GM19238 (cell line): ENCODE measurements at regions not wholly inside any gene's neighbourhood (a gene's known extent, or its start where the extent isn't known, plus 50 kb on each side); places are given as distances from the start of the nearest gene placed in this dataset.
"Not testable (repeated sequence)": the region's sequence is repeated elsewhere in the genome, so short reads cannot be mapped to it uniquely, and the experiment has no call there.

ENCODE experiments used
- DNase-seq: peaks from one replicate; pipeline ENCODE4 v3.0.0; 2011; ENCODE audit warnings: low spot score; ENCODE audit not compliant: insufficient read length

DNA sequence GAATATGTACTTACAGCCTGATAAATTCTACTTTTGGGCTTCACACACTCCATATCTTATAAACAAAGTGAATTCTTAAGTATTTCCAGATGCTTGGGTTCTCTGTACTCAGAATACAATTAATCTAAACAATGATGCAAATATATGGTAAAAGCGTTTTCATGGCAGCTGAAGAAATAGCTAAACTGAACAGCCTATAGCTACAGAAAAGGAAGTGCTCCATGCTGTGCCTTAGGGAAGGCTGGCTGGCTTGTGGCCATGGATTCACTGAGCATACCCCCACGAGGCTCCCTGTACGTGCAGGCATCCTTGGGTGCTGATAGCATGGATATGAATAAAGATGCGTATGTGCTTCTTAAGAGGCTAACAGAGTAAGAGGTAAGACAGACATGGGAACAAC, 264.0 kb downstream of the KLF13 start:
- no peak for DNase-seq

DNA sequence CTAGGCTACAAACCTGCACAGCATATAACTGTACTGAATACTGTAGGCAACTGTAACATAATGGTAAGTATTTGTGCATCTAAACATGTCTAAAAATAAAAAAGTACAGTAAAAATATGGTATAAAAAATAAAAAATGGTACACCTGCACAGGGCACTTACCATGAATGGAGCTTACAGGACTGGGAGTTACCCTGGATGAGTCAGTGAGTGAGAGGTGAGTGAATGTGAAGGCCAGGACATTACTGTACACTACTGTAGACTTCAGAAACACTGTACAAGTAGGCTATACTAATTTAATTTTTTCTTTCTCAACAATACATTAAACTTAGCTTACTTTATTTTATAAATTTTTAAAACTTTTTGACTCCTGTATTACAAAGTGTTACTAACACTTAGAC, 265.3 kb downstream of the KLF13 start:
- no peak for DNase-seq

DNA sequence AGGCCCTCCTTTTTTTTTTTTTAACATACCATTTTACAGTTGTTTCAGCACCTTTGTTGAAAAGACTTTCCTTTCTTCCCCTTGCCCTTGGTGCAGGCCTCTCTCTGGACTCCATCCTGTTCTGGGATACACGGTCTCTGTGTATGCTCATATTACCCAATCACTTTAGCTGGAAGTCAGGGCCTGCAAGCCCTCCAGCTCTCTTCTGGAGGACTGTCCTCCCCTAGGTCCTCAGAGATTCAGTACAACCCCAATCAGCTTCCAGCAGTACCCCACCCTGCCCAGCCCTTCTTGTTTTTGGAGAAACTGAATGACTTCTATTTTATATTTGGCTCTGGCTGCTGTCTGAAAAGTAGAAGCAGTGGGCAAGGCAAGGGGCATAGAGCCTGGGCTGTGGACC, 270.8 kb downstream of the KLF13 start:
- DNase-seq = no peak

DNA sequence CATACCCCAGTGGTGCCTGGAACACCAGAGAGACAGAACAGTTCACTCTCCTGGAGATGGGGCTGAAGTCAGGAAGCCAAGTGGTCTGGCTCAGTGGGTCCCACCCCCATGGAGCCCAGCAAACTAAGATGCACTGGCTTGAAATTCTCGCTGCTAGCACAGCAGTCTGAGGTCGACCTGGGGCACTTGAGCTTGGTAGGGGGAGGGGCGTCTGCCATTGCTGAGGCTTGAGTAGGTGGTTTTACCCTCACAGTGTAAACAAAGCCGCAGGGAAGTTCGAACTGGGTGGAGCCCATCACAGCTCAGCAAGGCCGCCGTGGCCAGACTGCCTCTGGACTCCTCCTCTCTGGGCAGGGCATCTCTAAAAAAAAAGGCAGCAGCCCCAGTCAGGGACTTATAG, 272.0 kb downstream of the KLF13 start:
- no peak for DNase-seq

DNA sequence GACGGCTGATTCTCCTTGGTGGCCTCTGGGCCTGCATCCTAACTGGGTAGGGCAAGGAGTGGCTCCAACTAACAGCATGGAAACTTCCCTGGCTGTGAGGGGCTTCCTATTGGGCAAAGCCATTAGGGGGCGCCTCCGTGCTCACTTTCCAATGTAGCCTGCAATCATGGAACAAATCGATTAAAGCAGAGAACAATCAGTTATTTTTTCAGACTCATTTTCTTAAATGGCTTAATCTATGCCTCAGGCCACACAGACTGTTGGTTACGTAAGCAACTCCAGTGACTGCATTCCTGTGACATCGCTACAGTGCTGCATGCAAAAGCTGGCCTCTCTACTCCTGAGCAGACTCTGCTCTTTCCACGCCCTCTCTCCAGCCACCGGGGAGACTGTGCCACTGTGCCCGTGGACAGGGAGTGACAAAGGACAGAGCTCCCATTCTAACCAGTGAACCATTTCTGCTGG, 278.9 kb downstream of the KLF13 start:
- no peak for DNase-seq

DNA sequence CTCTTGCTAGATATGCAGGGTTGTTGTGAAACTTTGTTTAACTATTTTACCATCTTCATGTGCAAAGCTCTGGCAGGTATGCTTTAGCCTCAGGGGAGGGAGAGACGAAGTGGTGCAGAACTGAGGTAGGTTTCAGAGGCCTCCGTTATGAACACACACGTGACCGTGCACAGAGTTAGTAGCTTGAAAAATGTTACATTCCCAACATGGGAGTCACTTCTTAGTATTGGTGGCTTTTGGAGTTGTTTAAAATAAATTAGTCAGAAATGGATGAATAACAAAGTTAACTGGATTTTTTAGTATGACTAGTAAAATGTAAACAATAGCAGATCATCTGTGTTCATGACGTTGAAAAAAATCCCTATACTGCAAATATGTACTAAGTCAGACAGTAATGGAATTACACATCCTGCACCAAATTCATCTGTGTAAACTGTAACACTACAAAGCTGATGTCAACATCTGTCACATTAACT, 279.6 kb downstream of the KLF13 start:
- no peak for DNase-seq

DNA sequence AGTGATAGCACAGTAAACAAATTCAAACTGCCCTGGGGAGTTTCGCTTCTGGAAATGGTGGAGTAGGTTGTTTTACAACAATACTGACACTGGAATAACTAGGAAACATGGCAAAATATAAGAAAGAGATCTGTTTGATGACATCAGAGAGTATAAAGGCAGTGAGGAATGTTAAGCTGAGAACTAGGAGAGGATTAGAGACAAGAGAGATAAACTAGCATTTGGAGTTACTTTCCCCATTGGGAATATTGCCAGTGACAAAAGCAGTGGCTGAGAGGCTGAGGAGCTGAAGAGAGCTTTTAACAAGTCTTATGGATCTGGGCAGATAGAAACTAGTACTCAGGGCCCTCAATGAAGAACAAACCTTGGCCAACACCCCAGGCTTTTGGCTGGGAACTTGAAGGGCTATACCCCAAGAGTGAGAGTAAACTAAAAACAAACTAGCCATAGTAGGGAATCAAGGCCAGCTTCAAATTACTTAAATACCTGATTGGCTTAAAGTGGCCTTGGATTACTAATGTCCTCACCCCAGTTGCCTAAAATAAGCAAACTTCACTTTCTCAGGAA, 280.4 kb downstream of the KLF13 start:
- no peak for DNase-seq

DNA sequence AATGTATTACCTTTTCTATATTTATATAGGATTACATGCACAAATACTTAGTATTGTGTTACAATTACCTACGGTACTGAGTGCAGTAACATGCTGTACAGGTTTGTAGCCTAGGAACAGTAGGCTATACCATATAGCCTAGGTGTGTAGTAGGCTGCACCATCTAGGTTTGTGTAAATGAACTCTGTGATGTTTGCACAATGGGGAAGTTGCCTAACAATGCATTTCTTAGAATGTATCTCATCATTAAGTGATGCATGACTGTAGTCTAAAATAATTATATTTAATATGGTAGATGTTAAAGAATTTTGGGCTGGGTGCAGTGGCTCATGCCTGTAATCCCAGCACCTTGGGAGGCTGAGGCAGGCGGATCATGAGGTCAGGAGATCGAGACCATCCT, 281.0 kb downstream of the KLF13 start:
- DNase-seq = no peak

DNA sequence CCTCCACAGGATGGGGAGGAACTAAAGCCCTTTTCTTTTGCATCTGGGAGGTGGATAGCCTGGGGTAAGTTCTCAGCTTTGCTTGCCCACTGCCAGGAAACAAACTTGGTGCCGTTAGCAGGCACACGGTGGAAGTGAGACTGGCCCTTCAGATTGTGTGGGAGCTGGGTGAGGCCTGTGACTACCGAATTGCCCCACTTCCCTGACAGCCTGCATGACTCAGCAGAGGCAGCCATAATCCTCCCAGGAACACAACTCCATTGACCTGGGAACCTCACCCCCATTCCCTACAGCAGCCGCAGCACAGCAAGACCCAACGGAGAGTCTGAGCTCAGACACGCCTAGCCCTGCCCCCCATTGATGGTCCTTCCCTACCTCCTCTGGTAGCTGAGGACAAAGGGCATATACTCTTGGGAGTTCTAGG, 282.6 kb downstream of the KLF13 start:
- DNase-seq = no peak

DNA sequence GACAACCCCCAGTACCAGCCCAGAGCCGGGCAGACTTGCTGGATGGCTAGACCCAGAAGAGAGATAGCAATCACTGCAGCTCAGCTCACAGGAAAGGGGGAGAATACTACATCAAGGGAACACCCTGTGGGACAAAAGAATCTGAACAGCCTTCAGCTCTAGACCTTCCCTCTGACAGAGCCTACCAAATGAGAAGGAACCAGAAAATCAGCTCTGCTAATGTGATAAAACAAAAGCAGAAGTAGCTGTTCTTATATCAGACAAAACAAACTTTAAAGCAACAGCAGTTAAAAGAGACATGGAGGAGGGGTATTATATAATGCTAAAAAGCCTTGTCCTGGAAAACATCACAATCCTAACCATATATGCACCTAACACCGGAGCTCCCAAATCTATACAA, 283.3 kb downstream of the KLF13 start:
- no peak for DNase-seq

DNA sequence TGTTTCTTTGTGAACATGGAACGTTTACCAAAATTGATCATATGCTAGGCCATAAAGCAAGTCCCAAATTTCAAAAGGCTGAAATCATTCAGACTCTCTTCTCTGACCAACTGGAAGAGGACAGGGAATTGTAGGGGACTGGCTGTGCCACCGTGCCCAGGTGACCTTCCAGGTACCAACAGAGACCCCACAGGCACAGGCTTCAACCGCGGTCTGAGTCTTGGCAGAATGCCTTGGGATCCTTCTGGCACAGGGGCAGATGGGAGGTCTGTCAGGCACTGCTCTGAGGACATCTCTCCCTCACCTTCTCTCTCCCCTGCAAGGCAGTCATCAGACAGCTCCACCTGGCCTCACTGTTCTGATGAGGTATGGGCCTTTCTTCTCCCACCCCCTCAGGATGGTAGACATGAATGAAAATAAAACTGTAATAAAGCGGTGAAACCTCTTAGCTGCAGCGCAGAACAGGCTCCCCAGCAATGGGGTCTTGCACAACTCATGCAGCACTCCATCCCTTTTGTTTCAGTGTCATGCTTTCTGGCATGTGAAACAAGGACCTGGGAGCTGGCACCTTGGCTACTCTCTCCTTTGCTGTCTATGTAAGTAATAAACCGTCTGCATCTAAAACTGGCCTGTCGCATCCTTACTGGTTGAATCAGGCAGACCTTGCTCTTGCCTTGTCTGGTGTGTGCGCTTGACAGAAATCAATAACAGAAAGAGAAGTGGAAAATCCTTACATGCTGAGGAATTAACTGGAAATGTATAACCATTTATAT, 289.2 kb downstream of the KLF13 start:
- DNase-seq = no peak

DNA sequence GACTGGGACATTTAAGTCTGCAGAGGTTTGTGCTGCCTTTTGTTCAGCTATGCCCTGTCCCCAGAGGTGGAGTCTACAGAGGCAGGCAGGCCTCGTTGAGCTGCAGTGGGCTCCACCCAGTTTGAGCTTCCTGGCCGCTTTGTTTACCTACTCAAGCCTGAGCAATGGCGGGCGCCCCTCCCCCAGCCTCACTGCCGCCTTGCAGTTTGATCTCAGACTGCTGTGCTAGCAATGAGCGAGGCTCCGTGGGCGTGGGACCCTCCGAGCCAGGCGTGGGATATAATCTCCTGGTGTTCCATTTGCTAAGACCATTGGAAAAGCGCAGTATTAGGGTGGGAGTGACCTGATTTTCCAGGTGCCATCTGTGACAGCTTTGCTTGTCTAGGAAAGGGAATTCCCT, 296.7 kb downstream of the KLF13 start:
- DNase-seq = not testable (repeated sequence)

DNA sequence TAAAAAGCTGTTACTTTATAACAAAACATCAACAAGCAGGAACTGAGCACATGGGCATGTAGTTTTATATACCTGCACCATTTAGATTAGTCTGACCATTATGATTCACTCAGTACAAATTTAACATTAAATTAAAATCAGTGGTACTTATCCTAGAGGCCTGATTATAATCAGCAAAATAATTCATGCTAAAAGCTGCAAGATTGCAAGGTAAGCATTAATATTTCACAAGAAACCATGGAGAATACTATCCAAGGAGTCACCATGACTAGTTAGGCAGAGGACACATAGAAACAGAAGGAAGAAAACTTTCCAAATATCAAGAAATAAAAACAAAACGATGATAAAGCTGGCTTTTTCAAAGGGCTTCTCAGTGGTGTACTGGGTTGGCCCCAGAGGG, 297.5 kb downstream of the KLF13 start:
- DNase-seq = not testable (repeated sequence)

DNA sequence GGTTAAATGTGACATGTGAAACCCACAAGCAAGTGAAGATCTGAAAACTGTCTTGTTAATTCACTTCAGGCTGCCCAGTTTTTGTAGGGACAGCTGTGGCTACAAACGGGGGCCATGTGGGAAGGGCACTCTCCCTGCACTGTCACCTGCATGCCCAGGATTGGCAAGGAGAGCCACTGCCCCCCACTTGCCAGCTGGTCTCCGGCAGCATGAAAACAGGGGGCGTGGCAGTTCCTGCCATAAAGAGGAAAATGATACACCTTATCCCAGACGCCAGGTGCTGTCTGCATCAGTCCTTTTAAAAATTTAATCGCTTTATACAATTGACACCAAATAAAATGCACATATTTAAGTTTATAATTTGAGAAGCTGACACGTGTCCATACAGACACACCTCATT, 309.1 kb downstream of the KLF13 start:
- DNase-seq = not testable (repeated sequence)

DNA sequence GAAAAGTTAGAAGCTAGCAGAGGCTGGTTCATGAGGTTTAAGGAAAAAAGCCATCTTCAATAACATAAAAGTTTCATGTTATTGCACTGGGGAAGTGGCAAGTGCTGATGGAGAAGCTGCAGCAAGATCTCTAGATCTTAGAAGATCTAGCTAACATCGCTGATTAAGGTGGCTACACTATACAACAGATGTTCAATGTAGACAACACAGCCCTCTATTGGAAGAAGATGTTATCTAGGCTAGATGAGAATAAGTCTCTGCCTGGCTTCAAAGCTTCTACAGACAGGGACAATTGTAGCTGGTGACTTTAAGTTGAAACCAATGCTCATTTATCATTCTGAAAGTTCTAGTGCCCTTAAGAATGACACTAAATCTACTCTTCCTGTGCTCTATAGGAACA, 310.3 kb downstream of the KLF13 start:
- not testable (repeated sequence) for DNase-seq

DNA sequence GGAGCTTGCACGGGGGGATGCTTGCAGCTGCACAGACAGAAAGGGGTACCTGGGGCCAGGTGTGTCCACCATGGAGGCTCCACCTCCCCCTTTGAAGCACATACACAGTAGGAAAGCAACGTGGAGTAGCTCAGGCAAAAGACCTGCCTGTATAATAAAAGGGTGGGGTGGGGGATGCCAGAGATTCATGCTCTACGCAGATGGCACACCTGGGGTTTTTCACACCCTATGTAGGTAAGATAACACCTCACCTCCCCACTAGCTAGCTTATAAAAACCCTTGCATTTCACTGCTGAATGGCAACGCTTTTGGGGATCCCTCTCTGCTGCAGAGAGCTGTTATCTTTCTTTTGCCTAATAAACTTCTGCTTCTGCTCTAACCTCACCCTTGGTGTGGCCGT, 317.3 kb downstream of the KLF13 start:
- DNase-seq = not testable (repeated sequence)

DNA sequence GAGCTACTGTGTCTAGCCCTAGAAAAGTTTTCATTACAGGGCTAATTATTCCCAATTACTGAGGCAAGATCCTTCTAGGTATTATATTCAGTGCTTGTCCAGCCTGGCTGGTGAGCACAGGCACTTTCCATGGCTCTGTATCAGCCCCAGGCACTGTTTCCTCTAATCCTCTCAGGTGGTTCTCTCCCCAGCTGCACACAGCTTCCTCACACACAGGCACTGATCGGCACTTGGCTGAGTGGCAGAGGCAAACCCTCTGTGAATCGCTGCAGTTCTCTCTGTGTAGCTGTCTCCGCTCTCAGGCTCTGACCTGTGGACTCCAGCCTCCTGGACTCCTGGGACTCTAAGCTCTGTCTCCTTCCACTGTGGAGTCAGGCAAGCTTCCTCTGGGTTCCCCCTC, 318.1 kb downstream of the KLF13 start:
- DNase-seq = not testable (repeated sequence)

DNA sequence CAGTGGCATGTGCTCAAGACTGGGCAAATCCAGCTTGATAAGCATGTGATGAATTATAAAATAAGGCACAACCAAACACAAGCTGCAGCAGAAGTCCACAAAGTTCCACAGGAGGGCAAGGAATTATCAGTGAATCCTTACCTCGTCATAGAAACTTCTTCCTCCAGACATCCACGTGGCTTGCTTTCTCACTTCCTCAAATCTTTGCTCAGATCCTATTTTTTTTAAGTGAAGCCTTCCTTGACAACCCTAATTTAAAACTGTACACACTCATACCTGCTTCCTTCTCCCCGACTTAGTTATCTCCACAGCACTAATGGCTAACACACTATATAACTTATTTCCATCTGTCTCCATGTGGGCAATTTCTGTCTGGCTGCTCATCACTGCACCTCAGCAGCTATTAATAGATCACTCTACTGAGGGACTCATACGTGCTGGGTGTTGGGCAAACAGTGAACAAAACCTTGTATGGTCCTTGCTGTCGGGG, 320.7 kb downstream of the KLF13 start:
- not testable (repeated sequence) for DNase-seq

DNA sequence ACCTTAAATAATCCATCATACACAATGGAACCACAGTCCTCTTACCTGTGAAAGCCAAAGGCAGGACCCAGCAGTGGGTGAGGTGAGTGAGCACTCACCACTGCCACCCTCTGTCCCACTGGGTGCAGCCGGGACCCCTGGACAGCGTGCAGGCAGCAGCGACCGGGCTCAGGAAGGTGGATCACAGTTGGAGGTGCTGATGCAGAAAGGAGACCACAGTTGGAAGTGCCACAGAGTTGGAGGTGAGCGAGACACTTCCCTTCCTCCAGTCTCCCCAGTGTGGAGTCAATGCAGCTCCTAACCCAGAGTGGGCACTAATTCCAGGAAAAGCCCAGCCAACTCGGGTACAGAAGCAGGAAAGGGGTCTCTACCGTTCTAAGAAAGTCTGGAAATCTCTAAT, 323.0 kb downstream of the KLF13 start:
- DNase-seq = not testable (repeated sequence)

DNA sequence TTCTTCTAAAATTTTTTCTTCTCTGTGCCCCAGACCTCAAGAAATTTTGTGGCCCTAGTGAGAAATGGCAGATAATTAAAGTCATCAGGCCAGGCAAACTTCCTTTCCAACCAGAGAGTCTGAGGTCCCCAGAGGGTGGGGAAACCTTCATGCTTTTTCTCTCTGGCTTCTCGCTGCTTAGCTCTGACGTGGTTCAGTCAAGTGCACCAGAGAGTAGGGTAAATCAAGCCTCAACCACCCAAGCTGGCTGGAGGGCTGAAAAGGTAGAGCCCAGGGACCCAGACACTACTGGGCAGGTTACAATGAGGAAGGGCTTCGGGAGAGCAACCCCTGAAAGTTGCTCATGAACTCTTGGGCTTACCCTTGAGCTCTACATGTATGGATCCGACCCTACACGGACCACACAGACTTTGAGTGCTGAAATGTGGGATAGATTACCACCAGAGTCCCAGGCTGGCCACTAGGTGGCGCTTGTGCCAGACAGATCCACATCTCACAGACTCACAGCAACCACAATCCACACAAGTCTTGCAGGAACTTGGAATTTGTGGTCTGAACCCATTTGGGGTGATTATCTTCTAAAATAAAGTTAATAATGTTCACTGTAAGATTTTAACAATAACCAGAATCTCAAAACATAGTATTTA, 323.5 kb downstream of the KLF13 start:
- not testable (repeated sequence) for DNase-seq

DNA sequence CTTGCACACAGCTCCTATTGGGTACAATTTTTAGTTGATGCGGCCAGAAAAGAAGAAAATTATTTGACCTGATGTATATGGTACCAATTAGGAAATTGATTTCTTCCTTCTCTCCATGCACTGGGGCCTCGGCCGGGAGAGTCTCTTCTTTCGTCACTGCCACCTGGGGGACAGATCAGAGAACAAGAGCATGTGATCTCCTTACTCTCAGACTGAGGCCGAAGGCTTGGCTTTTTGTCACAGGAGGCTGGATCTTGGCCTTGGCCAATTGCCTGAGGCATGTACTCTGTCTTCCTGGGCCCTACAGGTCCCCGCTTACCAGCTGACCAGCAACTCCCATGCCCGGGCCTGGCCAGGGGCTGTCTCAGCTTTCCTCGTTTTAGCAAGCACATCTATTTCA, 330.3 kb downstream of the KLF13 start:
- not testable (repeated sequence) for DNase-seq

DNA sequence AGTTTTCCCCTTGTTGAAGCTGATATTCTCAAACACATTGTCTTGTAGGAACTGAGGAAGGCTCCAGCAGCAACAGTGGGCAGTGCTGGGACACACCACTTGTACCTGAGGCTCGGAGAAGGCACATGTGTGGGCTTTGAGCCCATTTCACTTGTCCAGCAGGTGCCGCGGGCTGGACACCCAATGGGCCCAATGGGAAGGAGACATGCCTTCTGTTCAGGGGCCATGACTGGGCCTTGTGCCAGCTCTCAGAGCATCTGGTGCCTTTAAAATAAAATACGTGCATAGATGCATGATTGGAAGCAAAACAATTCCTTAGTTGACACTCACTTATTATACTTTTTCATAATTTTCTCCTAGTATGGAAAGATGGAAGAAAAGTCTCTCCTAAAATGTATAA, 334.2 kb downstream of the KLF13 start:
- DNase-seq = no peak
